CD8-positive, alpha-beta memory T cell (primary cell): ENCODE measurements at regions not wholly inside any gene's neighbourhood (a gene's known extent, or its start where the extent isn't known, plus 50 kb on each side); places are given as distances from the start of the nearest gene placed in this dataset.

ENCODE experiments used
- CTCF ChIA-PET: fragments of 350-600 bp; sonication (Branson Sonifier 250); formaldehyde crosslinking; loops from one replicate; lab custom pipeline; 2021; ENCODE audit warnings: antibody characterized with exemption; lab: Charles Lee
- POLR2A ChIA-PET: fragments of 350-600 bp; sonication (Branson Sonifier 250); formaldehyde crosslinking; loops from one replicate; lab custom pipeline; 2021; ENCODE audit warnings: antibody characterized with exemption; lab: Charles Lee
- DNase-seq, 5 donors: peaks; one replicate each; pipeline versions ENCODE4 v3.0.0 to v3.0.0-alpha.2; 2020 to 2022; ENCODE audit warnings: mixed read lengths in 1 of 5
- H3K27ac ChIP-seq: one replicate; pipeline ENCODE4 v1.7.0; 2013; ENCODE audit warnings: low read depth, mild to moderate bottlenecking, low read length, moderate library complexity
- H3K27me3 ChIP-seq: 2 replicates; pipeline ENCODE4 v1.7.0; 2013; ENCODE audit warnings: low read length, mild to moderate bottlenecking; ENCODE audit not compliant: insufficient read depth, poor library complexity, severe bottlenecking
- H3K36me3 ChIP-seq: 2 replicates; pipeline ENCODE4 v1.7.0; 2013; ENCODE audit warnings: mild to moderate bottlenecking, low read length, moderate library complexity; ENCODE audit not compliant: insufficient read depth
- H3K4me1 ChIP-seq: 2 replicates; pipeline ENCODE4 v1.7.0; 2013; ENCODE audit warnings: mild to moderate bottlenecking, low read length, moderate library complexity; ENCODE audit not compliant: insufficient read depth
- H3K4me3 ChIP-seq: 2 replicates; pipeline ENCODE4 v1.7.0; 2013; ENCODE audit warnings: mild to moderate bottlenecking, low read length
- H3K9me3 ChIP-seq: 2 replicates; pipeline ENCODE4 v1.7.0; 2013; ENCODE audit warnings: mild to moderate bottlenecking, low read length
- H3K27ac Mint-ChIP-seq, 8 donors: one replicate each; pipeline ENCODE4 v1.8.0; 2020 to 2021; ENCODE audit warnings: mixed read lengths in 8 of 8, mild to moderate bottlenecking in 6 of 8, inconsistent platforms in 3 of 8, moderate library complexity in 3 of 8
- H3K27me3 Mint-ChIP-seq, 2 donors: one replicate each; pipeline ENCODE4 v1.8.0; 2020 to 2021; ENCODE audit warnings: mixed read lengths in 2 of 2, mild to moderate bottlenecking in 1 of 2, moderate library complexity in 1 of 2
- H3K36me3 Mint-ChIP-seq, 3 donors: one replicate each; pipeline ENCODE4 v1.8.0; 2020 to 2021; ENCODE audit warnings: mixed read lengths in 3 of 3, inconsistent platforms in 1 of 3, mild to moderate bottlenecking in 1 of 3
- H3K4me1 Mint-ChIP-seq, 3 donors: one replicate each; pipeline ENCODE4 v1.8.0; 2020 to 2021; ENCODE audit warnings: mixed read lengths in 3 of 3, inconsistent platforms in 1 of 3, mild to moderate bottlenecking in 1 of 3
- H3K4me3 Mint-ChIP-seq, 7 donors: one replicate each; pipeline ENCODE4 v1.8.0; 2020 to 2021; ENCODE audit warnings: mixed read lengths in 7 of 7, mild to moderate bottlenecking in 6 of 7, moderate library complexity in 4 of 7, inconsistent platforms in 2 of 7
- H3K9me3 Mint-ChIP-seq, 5 donors: one replicate each; pipeline ENCODE4 v1.8.0; 2020 to 2022; ENCODE audit warnings: mixed read lengths in 5 of 5, mild to moderate bottlenecking in 3 of 5, moderate library complexity in 2 of 5, inconsistent platforms in 1 of 5

GRCh38 chr5:117872798-117873368, 1115.5 kb downstream of the DTWD2 start:
- no peak overlapping the region for H3K27ac ChIP-seq
- Mint-ChIP-seq H3K4me3 (no peak overlapping the region), H3K27me3 (peaks cover 0 to 2% of the 10 kb centered on the region in 2 donors), H3K9me3 (peaks cover 2 to 11% (median 5%) of the 10 kb centered on the region in 5 donors), H3K4me1 (no peaks in the 10 kb centered on the region), H3K27ac (no peak overlapping the region), H3K36me3 (peaks cover 0 to 1% (median 0%) of the 10 kb centered on the region in 3 donors)
- CTCF ChIA-PET = no interaction called here
- POLR2A ChIA-PET = no interaction called here
- no peaks in the 10 kb centered on the region for H3K27me3 ChIP-seq
- H3K4me1 ChIP-seq = no peaks in the 10 kb centered on the region
- H3K36me3 ChIP-seq = no peaks in the 10 kb centered on the region
- H3K4me3 ChIP-seq = no peak overlapping the region
- H3K9me3 ChIP-seq = no peaks in the 10 kb centered on the region
- DNase-seq = no peak

- Histone ChIP-seq H3K4me1 (no peaks in the 10 kb centered on the region), H3K36me3 (no peaks in the 10 kb centered on the region), H3K4me3 (no peak overlapping the region), H3K27ac (no peak overlapping the region), H3K9me3 (no peaks in the 10 kb centered on the region), H3K27me3 (no peaks in the 10 kb centered on the region)
- ChIA-PET CTCF (interaction anchor here (0.7 kb wide), 1 partner anchor 859 kb away, joined by 4 read pairs; no protein-coding TSS in a partner anchor), POLR2A (no interaction called here)
- Mint-ChIP-seq H3K9me3 (peaks cover 0 to 9% (median 5%) of the 10 kb centered on the region in 5 donors), H3K27ac (no peak overlapping the region), H3K4me3 (no peak overlapping the region), H3K36me3 (peaks cover 0 to 1% (median 0%) of the 10 kb centered on the region in 3 donors), H3K4me1 (no peaks in the 10 kb centered on the region), H3K27me3 (peaks cover 0 to 2% of the 10 kb centered on the region in 2 donors)
- DNase-seq = no peak
These were observed 1118.8 kb downstream of the DTWD2 start for GRCh38 chr5:117869596-117869995.

- H3K27me3 Mint-ChIP-seq = no peaks in the 10 kb centered on the region
- Histone ChIP-seq H3K9me3 (no peaks in the 10 kb centered on the region), H3K4me3 (no peak overlapping the region), H3K36me3 (no peaks in the 10 kb centered on the region), H3K27me3 (no peaks in the 10 kb centered on the region), H3K4me1 (no peaks in the 10 kb centered on the region), H3K27ac (no peak overlapping the region)
- no peaks in the 10 kb centered on the region for H3K4me1 Mint-ChIP-seq
- peaks cover 0 to 1% (median 0%) of the 10 kb centered on the region in 3 donors for H3K36me3 Mint-ChIP-seq
- H3K4me3 Mint-ChIP-seq = no peak overlapping the region
- H3K27ac Mint-ChIP-seq = no peak overlapping the region
- ChIA-PET CTCF (no interaction called here), POLR2A (no interaction called here)
- DNase-seq = no peak
- H3K9me3 Mint-ChIP-seq = peaks cover 2 to 9% (median 4%) of the 10 kb centered on the region in 5 donors
These were observed 1124.6 kb downstream of the DTWD2 start for GRCh38 chr5:117863586-117864296.

- Mint-ChIP-seq H3K36me3 (no peaks in the 10 kb centered on the region), H3K9me3 (peaks cover 0 to 12% (median 8%) of the 10 kb centered on the region in 5 donors), H3K27ac (no peak overlapping the region), H3K4me1 (no peaks in the 10 kb centered on the region), H3K27me3 (no peaks in the 10 kb centered on the region), H3K4me3 (no peak overlapping the region)
- H3K36me3 ChIP-seq = no peaks in the 10 kb centered on the region
- no peak for DNase-seq
- H3K27ac ChIP-seq = no peak overlapping the region
- H3K9me3 ChIP-seq = no peaks in the 10 kb centered on the region
- ChIA-PET POLR2A (no interaction called here), CTCF (no interaction called here)
- H3K4me3 ChIP-seq = no peak overlapping the region
- no peaks in the 10 kb centered on the region for H3K27me3 ChIP-seq
- no peaks in the 10 kb centered on the region for H3K4me1 ChIP-seq
These were observed 1127.8 kb downstream of the DTWD2 start for GRCh38 chr5:117860550-117860949.

GRCh38 chr5:117859176-117859575, 1129.2 kb downstream of the DTWD2 start:
- ChIA-PET POLR2A (no interaction called here), CTCF (no interaction called here)
- Histone ChIP-seq H3K27me3 (no peaks in the 10 kb centered on the region), H3K27ac (no peak overlapping the region), H3K9me3 (no peaks in the 10 kb centered on the region), H3K36me3 (no peaks in the 10 kb centered on the region), H3K4me3 (no peak overlapping the region), H3K4me1 (no peaks in the 10 kb centered on the region)
- Mint-ChIP-seq H3K4me3 (no peak overlapping the region), H3K4me1 (no peaks in the 10 kb centered on the region), H3K27me3 (no peaks in the 10 kb centered on the region), H3K27ac (no peak overlapping the region), H3K9me3 (peaks cover 0 to 16% (median 7%) of the 10 kb centered on the region in 5 donors), H3K36me3 (no peaks in the 10 kb centered on the region)
- no peak for DNase-seq

GRCh38 chr5:117856713-117857112, 1131.6 kb downstream of the DTWD2 start:
- Histone ChIP-seq H3K4me1 (no peaks in the 10 kb centered on the region), H3K4me3 (no peak overlapping the region), H3K27me3 (no peaks in the 10 kb centered on the region), H3K9me3 (no peaks in the 10 kb centered on the region), H3K36me3 (no peaks in the 10 kb centered on the region), H3K27ac (no peak overlapping the region)
- H3K27ac Mint-ChIP-seq = no peak overlapping the region
- H3K4me3 Mint-ChIP-seq = no peak overlapping the region
- peaks cover 0 to 12% (median 7%) of the 10 kb centered on the region in 5 donors for H3K9me3 Mint-ChIP-seq
- H3K36me3 Mint-ChIP-seq = no peaks in the 10 kb centered on the region
- no peaks in the 10 kb centered on the region for H3K4me1 Mint-ChIP-seq
- ChIA-PET CTCF (no interaction called here), POLR2A (no interaction called here)
- no peaks in the 10 kb centered on the region for H3K27me3 Mint-ChIP-seq
- no peak for DNase-seq

GRCh38 chr5:117837786-117838185, 1150.6 kb downstream of the DTWD2 start:
- Mint-ChIP-seq H3K4me3 (no peak overlapping the region), H3K4me1 (no peaks in the 10 kb centered on the region), H3K27ac (no peak overlapping the region), H3K36me3 (no peaks in the 10 kb centered on the region), H3K27me3 (no peaks in the 10 kb centered on the region), H3K9me3 (peaks cover 3 to 36% (median 11%) of the 10 kb centered on the region in 5 donors)
- Histone ChIP-seq H3K9me3 (no peaks in the 10 kb centered on the region), H3K27ac (no peak overlapping the region), H3K36me3 (no peaks in the 10 kb centered on the region), H3K27me3 (no peaks in the 10 kb centered on the region), H3K4me3 (no peak overlapping the region), H3K4me1 (no peaks in the 10 kb centered on the region)
- POLR2A ChIA-PET = no interaction called here
- CTCF ChIA-PET = no interaction called here
- no peak for DNase-seq

- H3K27ac Mint-ChIP-seq = no peak overlapping the region
These were observed 1154.7 kb downstream of the DTWD2 start for GRCh38 chr5:117833691-117834090.

More at GRCh38 chr5:117833691-117834090, 1154.7 kb downstream of the DTWD2 start:
- CTCF ChIA-PET = interaction anchor here (1.4 kb wide), 1 partner anchor 14 kb away, joined by 3 read pairs; no protein-coding TSS in a partner anchor
- H3K27me3 Mint-ChIP-seq = no peaks in the 10 kb centered on the region
- no peaks in the 10 kb centered on the region for H3K4me1 Mint-ChIP-seq
- POLR2A ChIA-PET = no interaction called here
- H3K36me3 Mint-ChIP-seq = no peaks in the 10 kb centered on the region
- H3K27me3 ChIP-seq = no peaks in the 10 kb centered on the region
- no peaks in the 10 kb centered on the region for H3K4me1 ChIP-seq
- H3K36me3 ChIP-seq = no peaks in the 10 kb centered on the region
- H3K4me3 Mint-ChIP-seq = no peak overlapping the region
- no peak for DNase-seq
- H3K9me3 ChIP-seq = no peaks in the 10 kb centered on the region
- no peak overlapping the region for H3K4me3 ChIP-seq
- H3K9me3 Mint-ChIP-seq = peaks cover 10 to 22% (median 16%) of the 10 kb centered on the region in 5 donors
- no peak overlapping the region for H3K27ac ChIP-seq
